Astrocyte (in vitro differentiated cells and primary cell): ENCODE measurements at regions not wholly inside any gene's neighbourhood (a gene's known extent, or its start where the extent isn't known, plus 50 kb on each side); places are given as distances from the start of the nearest gene placed in this dataset.

ENCODE experiments used
- DNase-seq: peaks from one replicate; pipeline ENCODE4 v3.0.0-alpha.2; 2010; ENCODE audit warnings: low read depth
- FAIRE-seq: peaks from 2 replicates; lab custom pipeline; 2011; peaks lifted over from hg19 to GRCh38; lab: Jason Lieb, UNC
- H2AFZ ChIP-seq: 2 replicates; pipeline ENCODE4 v1.6.0; 2012; ENCODE audit warnings: low read depth, low read length, inconsistent platforms
- H3K27ac ChIP-seq: 2 replicates; pipeline ENCODE4 v1.5.1; 2011; ENCODE audit warnings: low read depth, low read length, inconsistent platforms
- H3K27me3 ChIP-seq: 2 replicates; pipeline ENCODE4 v1.6.0; 2011; ENCODE audit warnings: low read length, inconsistent platforms; ENCODE audit not compliant: insufficient read depth
- H3K36me3 ChIP-seq: 2 replicates; pipeline ENCODE4 v1.5.1; 2011; ENCODE audit warnings: low read length, inconsistent platforms; ENCODE audit not compliant: insufficient read depth
- H3K4me1 ChIP-seq: 2 replicates; pipeline ENCODE4 v1.5.1; 2011; ENCODE audit warnings: low read length, inconsistent platforms; ENCODE audit not compliant: insufficient read depth
- H3K4me2 ChIP-seq: 2 replicates; pipeline ENCODE4 v1.6.0; 2012; ENCODE audit warnings: low read length, inconsistent platforms
- H3K4me3 ChIP-seq: 2 replicates; pipeline ENCODE4 v1.5.1; 2011; ENCODE audit warnings: low read depth, mild to moderate bottlenecking, low read length, inconsistent platforms; ENCODE audit not compliant: insufficient read depth
- H3K79me2 ChIP-seq: 2 replicates; pipeline ENCODE4 v1.6.0; 2012; ENCODE audit warnings: mild to moderate bottlenecking, low read length, inconsistent platforms; ENCODE audit not compliant: insufficient read depth
- H3K9ac ChIP-seq: 2 replicates; pipeline ENCODE4 v1.6.0; 2012; ENCODE audit warnings: mild to moderate bottlenecking, low read length, inconsistent platforms
- H3K9me3 ChIP-seq: 2 replicates; pipeline ENCODE4 v1.5.1; 2012; ENCODE audit warnings: low read depth, mild to moderate bottlenecking, low read length, inconsistent platforms; ENCODE audit not compliant: insufficient read depth
- H4K20me1 ChIP-seq: 2 replicates; pipeline ENCODE4 v1.6.0; 2012; ENCODE audit warnings: low read length, inconsistent platforms; ENCODE audit not compliant: insufficient read depth
- H3K27ac Mint-ChIP-seq: one replicate; pipeline ENCODE4 v1.8.0; 2021; ENCODE audit warnings: mild to moderate bottlenecking, mixed read lengths; ENCODE audit not compliant: unreplicated experiment
- H3K27me3 Mint-ChIP-seq: one replicate; pipeline ENCODE4 v1.8.0; 2021; ENCODE audit warnings: low read depth, mixed read lengths; ENCODE audit not compliant: unreplicated experiment
- H3K36me3 Mint-ChIP-seq: one replicate; pipeline ENCODE4 v1.8.0; 2021; ENCODE audit warnings: low read depth, mixed read lengths; ENCODE audit not compliant: unreplicated experiment
- H3K4me1 Mint-ChIP-seq: one replicate; pipeline ENCODE4 v1.8.0; 2021; ENCODE audit warnings: low read depth, mixed read lengths; ENCODE audit not compliant: unreplicated experiment
- H3K4me3 Mint-ChIP-seq: one replicate; pipeline ENCODE4 v1.8.0; 2021; ENCODE audit warnings: mild to moderate bottlenecking, moderate library complexity, mixed read lengths; ENCODE audit not compliant: unreplicated experiment
- H3K9me3 Mint-ChIP-seq: one replicate; pipeline ENCODE4 v1.8.0; 2021; ENCODE audit warnings: mild to moderate bottlenecking, mixed read lengths; ENCODE audit not compliant: unreplicated experiment
- CTCF ChIP-seq: IDR thresholded peaks from 2 replicates; pipeline ENCODE4 v1.5.1; 2011; ENCODE audit warnings: low read depth, mild to moderate bottlenecking, inconsistent platforms, low read length, moderate library complexity; ENCODE audit not compliant: insufficient read depth
- EZH2 ChIP-seq: IDR thresholded peaks from 2 replicates; pipeline ENCODE4 v1.6.1; 2012; ENCODE audit warnings: mild to moderate bottlenecking, low read length, inconsistent platforms; ENCODE audit not compliant: insufficient read depth

GRCh38 chr22:49517667-49518185 is 309.9 kb downstream of the BRD1 start:
- FAIRE-seq (no peak), DNase-seq (no peak)
- H3K27me3 ChIP-seq: peaks cover 2% of the 10 kb centered on the region
- TF ChIP-seq CTCF (no peak), EZH2 (no peak)
- H3K4me3 Mint-ChIP-seq: no peak overlapping the region
- no peaks in the 10 kb centered on the region for H3K4me1 Mint-ChIP-seq
- no peaks in the 10 kb centered on the region for H3K36me3 Mint-ChIP-seq
- no peak overlapping the region for H3K9ac ChIP-seq
- H3K27ac Mint-ChIP-seq: no peak overlapping the region
- no peak overlapping the region for H3K4me2 ChIP-seq
- H3K36me3 ChIP-seq: no peaks in the 10 kb centered on the region
- no peak overlapping the region for H3K4me3 ChIP-seq
- no peak overlapping the region for H3K27ac ChIP-seq
- H3K79me2 ChIP-seq: no peaks in the 10 kb centered on the region
- H3K9me3 Mint-ChIP-seq: peaks cover 2% of the 10 kb centered on the region
- peaks cover 3% of the 10 kb centered on the region for H3K9me3 ChIP-seq
- H2AFZ ChIP-seq: no peak overlapping the region
- H3K27me3 Mint-ChIP-seq: peaks cover 25% of the 10 kb centered on the region
- no peaks in the 10 kb centered on the region for H4K20me1 ChIP-seq
- no peaks in the 10 kb centered on the region for H3K4me1 ChIP-seq

DNA sequence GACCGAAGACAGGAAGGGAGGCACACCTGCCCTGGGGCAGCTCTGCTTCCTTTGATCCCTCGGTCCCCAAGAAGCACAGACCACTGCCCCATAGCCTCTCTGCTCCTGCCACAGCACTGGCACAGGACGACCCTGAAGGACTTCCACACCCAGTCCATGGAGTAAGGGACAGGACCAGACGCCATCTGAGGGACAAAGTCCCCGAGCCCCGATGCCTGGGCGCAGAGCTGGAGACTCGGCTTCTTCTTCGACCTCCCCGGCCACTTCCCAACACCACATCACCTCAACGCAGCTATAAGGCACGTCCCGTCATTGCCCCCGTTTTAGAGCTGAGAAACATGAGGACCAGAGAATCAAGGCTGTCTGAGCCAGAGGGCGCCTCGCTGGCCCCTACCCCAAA is 310.5 kb downstream of the BRD1 start:
- H3K9ac ChIP-seq: no peak overlapping the region
- H3K4me2 ChIP-seq: no peak overlapping the region
- no peaks in the 10 kb centered on the region for H3K4me1 ChIP-seq
- no peak overlapping the region for H3K27ac Mint-ChIP-seq
- H3K79me2 ChIP-seq: no peaks in the 10 kb centered on the region
- no peak overlapping the region for H3K4me3 Mint-ChIP-seq
- TF ChIP-seq CTCF (no peak), EZH2 (no peak)
- H3K27me3 Mint-ChIP-seq: peaks cover 21% of the 10 kb centered on the region
- no peak for DNase-seq
- H4K20me1 ChIP-seq: no peaks in the 10 kb centered on the region
- H3K27me3 ChIP-seq: peaks cover 2% of the 10 kb centered on the region
- H3K9me3 Mint-ChIP-seq: peaks cover 2% of the 10 kb centered on the region
- H3K4me3 ChIP-seq: no peak overlapping the region
- no peak overlapping the region for H2AFZ ChIP-seq
- H3K36me3 Mint-ChIP-seq: no peaks in the 10 kb centered on the region
- FAIRE-seq: no peak
- H3K9me3 ChIP-seq: peaks cover 3% of the 10 kb centered on the region
- H3K4me1 Mint-ChIP-seq: no peaks in the 10 kb centered on the region
- H3K27ac ChIP-seq: no peak overlapping the region
- no peaks in the 10 kb centered on the region for H3K36me3 ChIP-seq

GRCh38 chr22:49515475-49515874 is 312.2 kb downstream of the BRD1 start:
- H3K4me1 ChIP-seq: no peaks in the 10 kb centered on the region
- H3K36me3 ChIP-seq: no peaks in the 10 kb centered on the region
- no peak overlapping the region for H2AFZ ChIP-seq
- H3K79me2 ChIP-seq: no peaks in the 10 kb centered on the region
- no peak overlapping the region for H3K9ac ChIP-seq
- H3K27me3 Mint-ChIP-seq: peaks cover 20% of the 10 kb centered on the region
- no peak overlapping the region for H3K27ac ChIP-seq
- no peak overlapping the region for H3K4me3 ChIP-seq
- peaks cover 2% of the 10 kb centered on the region for H3K27me3 ChIP-seq
- H3K36me3 Mint-ChIP-seq: no peaks in the 10 kb centered on the region
- no peak overlapping the region for H3K4me3 Mint-ChIP-seq
- TF ChIP-seq EZH2 (no peak), CTCF (no peak)
- H3K9me3 ChIP-seq: no peaks in the 10 kb centered on the region
- no peak for DNase-seq
- peaks cover 4% of the 10 kb centered on the region for H3K9me3 Mint-ChIP-seq
- H3K4me2 ChIP-seq: no peak overlapping the region
- no peak for FAIRE-seq
- no peak overlapping the region for H3K27ac Mint-ChIP-seq
- no peaks in the 10 kb centered on the region for H4K20me1 ChIP-seq
- no peaks in the 10 kb centered on the region for H3K4me1 Mint-ChIP-seq
